HG02588 (cell line): ENCODE measurements at regions not wholly inside any gene's neighbourhood (a gene's known extent, or its start where the extent isn't known, plus 50 kb on each side); places are given as distances from the start of the nearest gene placed in this dataset.

ENCODE experiments used
- ATAC-seq: cut with Tn5 transposase; IDR thresholded peaks from one replicate; pipeline ENCODE4 v1.9.1; 2021; ENCODE audit warnings: mild to moderate bottlenecking, moderate library complexity; ENCODE audit not compliant: unreplicated experiment

DNA sequence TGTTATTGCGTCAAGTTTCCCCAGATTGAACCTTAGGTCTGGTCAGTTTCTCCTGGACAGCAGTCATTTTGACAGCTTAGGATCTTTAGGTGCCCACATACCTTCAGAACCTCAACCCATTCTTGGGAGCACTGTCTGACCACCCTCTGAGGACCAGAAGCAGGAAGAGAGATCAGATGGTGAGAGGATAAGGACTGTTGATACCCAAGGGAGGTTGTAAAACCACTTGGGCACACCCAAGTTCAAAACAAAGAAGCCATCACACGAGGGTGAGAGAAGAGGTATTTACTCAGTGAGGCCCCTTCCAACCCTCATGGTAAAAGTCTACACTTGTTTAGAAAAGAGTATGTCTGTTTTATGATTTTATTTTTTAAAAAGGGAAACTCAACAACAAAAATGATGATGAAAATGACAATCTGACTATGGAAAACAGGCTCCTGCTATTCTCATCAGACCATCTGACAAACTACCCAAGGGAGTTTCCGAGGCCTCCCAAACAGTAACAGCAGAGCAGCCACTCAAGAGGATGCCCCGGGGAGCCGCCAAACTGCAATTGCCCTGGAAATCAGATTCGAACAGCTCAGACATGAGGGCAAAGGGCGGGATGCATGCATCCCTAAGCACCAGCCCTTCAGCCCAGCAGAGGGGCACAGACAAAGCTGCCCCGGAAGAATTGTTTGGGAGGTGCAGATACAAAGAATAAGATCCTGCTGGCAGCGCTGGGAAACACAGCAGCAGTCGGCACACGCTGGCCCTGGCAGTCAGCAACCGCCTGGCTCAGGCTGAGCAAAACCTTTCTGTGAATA lies 162.6 kb upstream of the PLEKHG7 start:
- ATAC-seq = no peak

GRCh38 chr12:92539110-92539749 lies 163.6 kb upstream of the PLEKHG7 start:
- ATAC-seq = peak; percentile 43

DNA sequence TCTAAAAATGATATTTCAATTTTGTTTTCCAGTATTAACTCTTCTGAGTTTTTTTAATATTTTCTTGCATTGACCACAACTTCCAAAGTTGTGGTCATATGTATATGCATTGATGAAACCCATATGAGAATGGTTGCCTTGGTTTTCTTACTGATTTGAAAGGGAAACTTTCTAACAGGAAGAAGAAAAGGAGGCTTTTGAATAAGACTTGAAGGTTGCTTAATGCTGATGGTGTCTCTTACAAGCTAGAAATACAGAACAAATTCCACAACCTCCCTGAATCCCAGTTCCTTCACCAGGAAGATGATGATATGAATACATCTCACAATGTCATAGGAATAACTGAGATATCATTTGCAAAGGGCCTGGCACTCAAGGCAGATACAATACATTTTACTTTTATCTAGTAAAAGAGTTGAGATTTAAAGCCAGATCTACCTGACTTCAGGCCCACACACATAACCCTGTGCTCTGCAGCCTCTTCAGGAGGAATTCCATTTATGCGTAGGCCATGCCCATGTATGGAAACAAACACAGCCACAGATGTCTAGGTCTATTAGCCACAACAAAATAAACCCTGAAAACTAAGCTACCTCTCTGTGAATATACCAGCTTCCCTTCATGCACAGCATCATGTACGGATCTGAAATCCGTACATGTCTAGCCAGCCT lies 165.4 kb upstream of the PLEKHG7 start:
- ATAC-seq = no peak

- ATAC-seq = no peak
Measured at GRCh38 chr12:92535961-92536360, 166.8 kb upstream of the PLEKHG7 start.

- no peak for ATAC-seq
Measured at GRCh38 chr12:92533280-92533890, 169.4 kb upstream of the PLEKHG7 start.

- no peak for ATAC-seq
Measured at GRCh38 chr12:92530706-92531105, 172.1 kb upstream of the PLEKHG7 start.

- ATAC-seq = peak; percentile 87
Measured at GRCh38 chr12:92529944-92530343, 172.8 kb upstream of the PLEKHG7 start.

- ATAC-seq = no peak
Measured at GRCh38 chr12:92528586-92528985, 174.2 kb upstream of the PLEKHG7 start.

DNA sequence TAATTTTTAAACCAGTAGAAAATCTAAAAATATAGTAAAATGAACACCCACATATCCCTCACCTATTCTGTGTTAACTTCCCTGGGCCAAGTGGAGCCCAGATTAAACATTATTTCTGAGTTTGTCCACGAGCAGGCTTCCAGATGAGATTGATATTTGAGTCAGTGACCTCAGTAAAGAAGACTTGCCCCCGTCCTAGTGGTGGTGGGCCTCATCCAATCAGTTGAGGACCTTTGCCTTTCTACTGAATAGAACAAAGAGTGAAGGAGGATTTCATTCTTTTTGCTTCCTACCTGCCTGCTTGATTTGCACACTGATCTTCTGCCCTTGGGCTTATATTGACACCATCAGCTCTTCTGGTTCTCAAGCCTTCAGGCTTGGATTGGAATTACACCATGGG lies 174.7 kb upstream of the PLEKHG7 start:
- no peak for ATAC-seq

- ATAC-seq = no peak
Measured at GRCh38 chr12:92524489-92524888, 178.3 kb upstream of the PLEKHG7 start.

DNA sequence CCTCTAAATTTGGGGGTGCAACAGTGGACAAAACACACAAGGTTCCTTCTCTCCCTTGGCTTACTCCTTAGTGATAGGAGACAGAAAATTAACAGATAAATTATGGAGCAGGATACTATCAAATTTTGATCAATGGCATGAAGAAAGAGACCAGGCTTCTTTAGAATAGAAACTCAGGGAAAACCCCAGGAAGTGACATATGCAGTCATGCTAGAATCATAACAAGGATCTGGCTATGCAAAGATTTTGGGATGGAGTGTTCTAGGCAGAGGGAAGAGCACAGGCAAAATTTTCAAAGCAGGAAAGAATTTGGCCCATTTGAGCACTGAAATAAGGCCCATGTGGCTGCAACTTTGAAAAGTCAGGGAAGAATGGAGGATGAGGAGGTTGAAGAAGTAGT lies 182.3 kb upstream of the PLEKHG7 start:
- no peak for ATAC-seq

GRCh38 chr12:92519284-92519683 lies 183.5 kb upstream of the PLEKHG7 start:
- no peak for ATAC-seq

GRCh38 chr12:92518071-92518470 lies 184.7 kb upstream of the PLEKHG7 start:
- no peak for ATAC-seq

- peak; percentile 60 for ATAC-seq
Measured at GRCh38 chr12:92516277-92516600, 186.6 kb upstream of the PLEKHG7 start.

DNA sequence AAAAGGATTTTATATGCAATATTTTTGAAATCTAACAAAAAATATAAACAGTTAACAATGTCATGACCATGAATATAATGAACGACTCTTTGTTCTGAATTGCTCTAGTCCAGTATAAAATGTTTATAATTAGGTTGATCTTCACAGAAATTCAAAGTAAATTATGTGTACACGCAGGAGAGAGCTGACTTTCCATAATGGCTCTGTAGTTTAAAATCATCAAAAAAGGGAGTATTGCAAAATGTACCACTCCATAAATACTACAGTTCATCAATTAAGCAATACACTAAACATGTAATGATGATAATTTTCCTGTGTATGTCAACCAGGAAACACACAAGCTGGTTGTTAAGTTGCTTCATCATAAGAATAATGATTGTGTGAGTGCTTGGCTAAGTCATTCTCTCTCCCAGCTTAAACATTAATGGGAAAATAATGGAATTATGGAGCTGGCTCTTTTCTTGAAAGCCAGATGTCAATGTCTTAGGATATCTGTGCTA lies 189.5 kb upstream of the PLEKHG7 start:
- no peak for ATAC-seq

- ATAC-seq = no peak
Measured at GRCh38 chr12:92511786-92512185, 191.0 kb upstream of the PLEKHG7 start.

DNA sequence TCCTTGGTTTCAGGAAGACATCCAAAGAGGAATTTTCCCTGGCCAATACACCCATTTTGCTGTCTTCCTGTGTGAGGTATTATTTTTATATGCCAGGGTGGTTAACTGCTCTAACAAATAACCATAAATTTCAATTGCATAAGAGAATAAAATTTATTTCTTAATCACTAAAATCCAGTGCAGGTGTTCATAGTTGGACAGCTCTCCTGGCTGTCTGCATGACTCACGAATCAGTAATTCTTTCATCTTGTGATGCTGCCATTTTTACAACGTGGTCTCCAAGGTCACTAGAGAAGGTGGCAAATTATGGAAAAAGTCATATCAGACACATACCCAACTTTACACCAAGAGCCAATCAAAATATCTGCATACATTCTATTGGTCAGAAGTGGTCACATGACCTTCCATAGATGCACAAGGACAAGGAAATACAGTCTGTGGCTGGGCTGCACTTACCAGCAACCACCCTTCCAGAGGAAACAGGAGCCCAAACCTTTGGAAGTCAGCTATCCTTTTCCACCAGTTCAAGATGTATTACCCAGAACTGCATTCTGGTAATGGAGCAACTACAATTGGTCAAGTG lies 193.5 kb upstream of the PLEKHG7 start:
- ATAC-seq = no peak

- ATAC-seq = no peak
Measured at GRCh38 chr12:92506891-92507290, 195.9 kb upstream of the PLEKHG7 start.

- no peak for ATAC-seq
Measured at GRCh38 chr12:92506460-92506859, 196.3 kb upstream of the PLEKHG7 start.

GRCh38 chr12:92505254-92506231 lies 197.2 kb upstream of the PLEKHG7 start:
- no peak for ATAC-seq
